HepG2 (cell line): ENCODE measurements at regions not wholly inside any gene's neighbourhood (a gene's known extent, or its start where the extent isn't known, plus 50 kb on each side); places are given as distances from the start of the nearest gene placed in this dataset.

Experiments used
- CBFB ChIP-seq: sonication (generic); formaldehyde crosslinking; IDR thresholded peaks from 2 replicates; pipeline ENCODE4 v1.4.0; 2020; ENCODE audit warnings: missing genetic modification reagents
- SKIL ChIP-seq: sonication (generic); formaldehyde crosslinking; IDR thresholded peaks from 2 replicates; pipeline ENCODE4 v1.8.0; 2022; ENCODE audit warnings: missing genetic modification reagents, mild to moderate bottlenecking, moderate library complexity, borderline replicate concordance
- ZNF577 ChIP-seq: sonication (generic); formaldehyde crosslinking; IDR thresholded peaks from 2 replicates; pipeline ENCODE4 v1.4.0; 2020; ENCODE audit warnings: mild to moderate bottlenecking, low read depth, missing genetic modification reagents, borderline replicate concordance
- TF ChIP-seq, protein P1 (sequence below): sonication (generic); formaldehyde crosslinking; IDR thresholded peaks from 2 replicates; pipeline ENCODE4 v1.5.0; 2020; ENCODE audit warnings: mild to moderate bottlenecking, missing genetic modification reagents, moderate library complexity

GRCh38 chr2:63710732-63711131 lies 122.0 kb downstream of the MDH1 start:
- TF ChIP-seq, protein P1, sequence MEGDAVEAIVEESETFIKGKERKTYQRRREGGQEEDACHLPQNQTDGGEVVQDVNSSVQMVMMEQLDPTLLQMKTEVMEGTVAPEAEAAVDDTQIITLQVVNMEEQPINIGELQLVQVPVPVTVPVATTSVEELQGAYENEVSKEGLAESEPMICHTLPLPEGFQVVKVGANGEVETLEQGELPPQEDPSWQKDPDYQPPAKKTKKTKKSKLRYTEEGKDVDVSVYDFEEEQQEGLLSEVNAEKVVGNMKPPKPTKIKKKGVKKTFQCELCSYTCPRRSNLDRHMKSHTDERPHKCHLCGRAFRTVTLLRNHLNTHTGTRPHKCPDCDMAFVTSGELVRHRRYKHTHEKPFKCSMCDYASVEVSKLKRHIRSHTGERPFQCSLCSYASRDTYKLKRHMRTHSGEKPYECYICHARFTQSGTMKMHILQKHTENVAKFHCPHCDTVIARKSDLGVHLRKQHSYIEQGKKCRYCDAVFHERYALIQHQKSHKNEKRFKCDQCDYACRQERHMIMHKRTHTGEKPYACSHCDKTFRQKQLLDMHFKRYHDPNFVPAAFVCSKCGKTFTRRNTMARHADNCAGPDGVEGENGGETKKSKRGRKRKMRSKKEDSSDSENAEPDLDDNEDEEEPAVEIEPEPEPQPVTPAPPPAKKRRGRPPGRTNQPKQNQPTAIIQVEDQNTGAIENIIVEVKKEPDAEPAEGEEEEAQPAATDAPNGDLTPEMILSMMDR (CRISPR knock-in tag): no peak
- TF ChIP-seq ZNF577 (CRISPR knock-in tag) (no peak), CBFB (CRISPR knock-in tag) (no peak), SKIL (CRISPR knock-in tag) (no peak)
